ENCODE measurements at regions not wholly inside any gene's neighbourhood (a gene's known extent, or its start where the extent isn't known, plus 50 kb on each side); places are given as distances from the start of the nearest gene placed in this dataset.
"Not testable (repeated sequence)": the region's sequence is repeated elsewhere in the genome, so short reads cannot be mapped to it uniquely, and the experiment has no call there.

DNA sequence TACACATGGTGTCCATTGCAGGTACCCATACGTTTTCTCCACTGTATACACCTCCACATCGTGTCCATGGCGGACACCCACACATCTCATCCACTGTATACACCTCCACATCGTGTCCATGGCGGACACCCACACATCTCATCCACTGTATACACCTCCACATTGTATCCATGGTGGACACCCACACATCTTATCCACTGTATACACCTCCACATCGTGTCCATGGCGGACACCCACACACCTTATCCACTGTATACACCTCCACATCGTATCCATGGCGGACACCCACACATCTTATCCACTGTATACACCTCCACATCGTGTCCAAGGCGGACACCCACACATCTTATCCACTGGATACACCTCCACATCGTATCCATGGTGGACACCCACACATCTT is 50.4 kb upstream of the TTC34 start:
- DNase-seq (ENCODE audit: low spot score), result not testable (repeated sequence)

DNA sequence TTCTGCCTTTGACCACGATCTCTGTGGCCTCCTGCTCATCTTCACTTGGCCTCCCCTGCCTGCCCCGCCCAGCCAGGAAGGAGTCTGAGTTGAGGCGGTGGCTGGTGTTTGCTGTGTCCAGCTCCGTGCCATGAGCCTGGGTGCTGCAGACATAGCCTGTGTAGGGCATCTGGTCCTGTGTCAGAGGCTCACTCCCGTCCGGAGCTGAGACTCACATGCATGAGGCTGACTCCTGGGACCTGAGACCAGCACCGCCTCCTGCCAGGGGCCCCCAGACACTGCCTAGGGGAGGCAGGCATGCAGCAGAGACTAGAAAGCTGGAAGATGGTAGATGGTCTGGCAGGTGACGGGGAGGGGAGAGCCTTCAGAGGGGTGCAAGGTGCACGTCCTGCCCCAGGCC is 52.2 kb upstream of the TTC34 start:
- no peak for DNase-seq (ENCODE audit: low spot score)

DNA sequence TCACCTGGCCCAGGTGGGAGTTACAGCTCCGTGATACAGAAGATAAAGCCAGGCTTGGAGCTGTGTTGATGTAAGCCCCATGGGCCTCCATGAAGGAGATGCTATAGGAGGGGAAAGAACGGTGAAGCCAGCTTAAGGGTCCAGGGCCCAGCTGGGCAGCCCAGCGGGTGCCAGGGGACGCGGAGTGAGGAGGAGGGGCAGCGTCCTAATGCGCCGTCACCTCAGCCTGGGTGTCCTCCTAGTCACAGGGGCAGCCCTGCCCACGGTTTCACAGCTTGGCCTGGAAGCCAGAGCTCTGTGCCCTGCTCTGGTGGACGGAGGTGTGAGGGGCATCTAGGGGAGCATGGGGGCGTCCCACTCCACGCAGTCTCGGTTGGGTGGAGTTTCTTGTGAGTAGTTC is 52.7 kb upstream of the TTC34 start:
- DNase-seq (ENCODE audit: low spot score), result no peak

DNA sequence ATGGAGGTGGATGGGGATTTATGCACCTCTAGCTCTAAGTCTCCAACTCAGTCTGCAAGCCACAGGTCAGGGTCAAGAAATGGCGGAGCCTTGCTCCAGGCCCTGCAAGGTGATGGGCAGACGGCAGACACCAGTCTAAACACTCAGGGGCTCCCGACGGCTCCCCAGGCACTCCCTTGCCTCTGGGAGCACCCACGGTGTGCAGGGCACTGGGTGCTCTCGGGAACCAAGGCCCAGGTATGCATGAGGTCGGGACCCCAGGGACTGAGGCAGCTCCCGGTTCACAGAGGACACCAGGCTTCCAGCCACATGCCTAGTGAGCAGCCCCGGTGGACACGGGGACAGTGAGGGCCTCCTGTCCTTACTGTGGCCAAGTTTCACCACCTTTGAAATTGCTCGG is 53.1 kb upstream of the TTC34 start:
- DNase-seq (ENCODE audit: low spot score), result no peak

DNA sequence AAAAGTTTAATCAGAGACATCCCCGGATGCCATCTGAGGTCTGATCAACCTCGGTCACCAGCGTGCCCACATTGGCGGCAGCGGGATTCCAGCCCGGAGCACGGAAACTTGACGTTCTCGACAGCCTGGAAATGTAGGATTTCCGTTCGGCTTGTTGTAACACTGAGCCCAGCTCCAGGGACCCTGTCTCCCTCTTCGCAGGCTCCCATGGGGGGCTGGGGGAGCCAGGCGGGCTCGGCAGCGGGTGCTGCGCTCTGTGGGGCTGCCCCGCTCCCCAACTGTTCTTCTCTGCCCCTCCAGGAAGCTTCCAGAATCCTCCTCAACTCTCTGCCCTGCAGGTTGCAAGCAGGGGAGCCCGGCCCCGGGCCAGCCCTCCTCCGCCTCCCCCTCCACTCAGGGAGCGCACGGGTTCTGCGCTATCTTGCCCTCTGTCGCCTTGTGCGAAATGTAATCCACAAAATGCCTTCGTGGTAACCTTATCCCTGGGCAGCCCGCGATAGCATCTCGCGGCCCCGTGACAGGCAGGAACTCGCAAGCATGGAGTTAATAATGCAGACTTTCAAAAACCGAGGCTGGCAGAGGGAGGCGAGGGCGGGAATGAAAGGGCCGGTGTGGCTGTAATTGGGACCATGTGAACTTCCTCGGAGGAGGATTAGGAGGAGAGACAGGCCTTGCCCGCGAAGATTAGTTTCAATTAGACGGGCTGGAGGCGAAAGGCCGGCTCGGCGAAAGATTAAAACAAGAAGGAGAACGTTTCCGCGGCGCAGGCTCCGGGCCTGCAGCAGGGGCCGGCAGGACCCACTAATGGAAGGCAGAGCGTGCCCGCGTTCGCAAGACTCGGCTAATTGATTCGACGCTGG is 53.9 kb upstream of the TTC34 start:
- DNase-seq (ENCODE audit: low spot score), result no peak

DNA sequence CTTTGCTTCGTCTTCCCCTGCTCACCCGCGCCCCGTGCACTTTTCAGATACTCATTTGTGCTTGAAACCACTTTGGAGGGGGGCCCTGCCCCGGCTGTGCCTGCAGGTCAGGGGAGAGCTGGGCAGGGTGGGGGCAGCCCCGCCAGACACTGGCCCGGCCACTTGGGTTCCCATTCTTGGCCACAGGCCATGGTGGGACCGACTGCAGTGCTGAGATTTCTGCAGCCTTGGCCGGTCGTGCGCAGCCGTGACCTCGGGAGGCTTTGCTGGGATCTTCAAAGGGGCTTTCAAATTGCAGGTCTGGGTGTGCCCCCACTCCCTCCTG is 54.5 kb upstream of the TTC34 start:
- DNase-seq (ENCODE audit: low spot score), result no peak

DNA sequence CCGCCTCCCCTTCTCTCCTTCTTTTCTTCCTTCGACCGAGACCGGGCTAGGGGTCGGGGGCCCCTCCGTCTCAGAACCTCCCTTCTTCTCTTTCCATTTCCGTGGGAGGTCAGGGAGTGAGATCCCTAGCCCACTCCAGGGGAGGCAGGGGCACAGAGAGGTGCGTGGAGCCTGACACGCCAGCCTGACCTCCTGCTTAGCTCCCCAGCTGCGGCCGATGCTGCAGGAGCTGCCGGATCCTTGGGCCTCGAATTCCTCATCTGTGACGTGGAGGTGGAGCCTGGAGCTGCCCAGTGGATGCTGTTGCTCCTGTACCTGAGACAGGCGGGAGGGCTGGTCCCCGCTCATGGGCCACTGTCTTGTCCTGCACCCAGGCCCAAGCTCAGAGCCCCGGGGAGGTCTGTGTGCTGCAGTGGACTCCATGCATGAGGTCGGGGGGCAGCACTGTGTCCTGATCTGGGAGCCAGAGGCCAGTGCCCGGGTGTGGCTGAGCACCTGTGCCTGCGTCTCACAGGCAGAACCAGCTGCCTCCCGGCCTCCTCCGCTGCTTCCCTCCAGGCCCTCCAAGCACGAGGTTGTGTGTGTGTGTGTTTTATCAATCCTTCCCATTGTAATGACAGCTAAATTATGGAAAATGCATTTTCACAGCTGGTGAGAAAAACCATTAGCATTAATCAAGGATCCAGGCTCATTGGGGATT is 55.3 kb upstream of the TTC34 start:
- DNase-seq (ENCODE audit: low spot score), result no peak

DNA sequence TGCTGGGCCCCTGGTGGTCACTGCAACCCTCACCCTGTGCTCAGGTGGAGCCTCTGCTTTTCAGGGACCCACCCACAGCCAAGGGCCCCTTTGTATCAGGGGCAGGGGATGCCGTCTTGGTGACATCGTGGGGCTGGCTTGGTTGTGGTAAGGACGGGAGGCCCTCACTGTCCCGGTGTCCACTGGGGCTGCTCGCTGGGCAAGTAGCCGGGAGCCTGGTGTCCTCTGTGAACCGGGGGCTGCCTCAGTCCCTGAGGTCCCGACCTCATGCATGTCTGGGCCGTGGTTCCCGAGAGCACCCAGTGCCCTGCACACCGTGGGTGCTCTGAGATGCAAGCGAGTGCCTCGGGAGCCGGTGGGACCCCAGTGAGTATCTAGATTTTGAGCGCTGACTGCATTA is 56.0 kb upstream of the TTC34 start:
- no peak for DNase-seq (ENCODE audit: low spot score)

DNA sequence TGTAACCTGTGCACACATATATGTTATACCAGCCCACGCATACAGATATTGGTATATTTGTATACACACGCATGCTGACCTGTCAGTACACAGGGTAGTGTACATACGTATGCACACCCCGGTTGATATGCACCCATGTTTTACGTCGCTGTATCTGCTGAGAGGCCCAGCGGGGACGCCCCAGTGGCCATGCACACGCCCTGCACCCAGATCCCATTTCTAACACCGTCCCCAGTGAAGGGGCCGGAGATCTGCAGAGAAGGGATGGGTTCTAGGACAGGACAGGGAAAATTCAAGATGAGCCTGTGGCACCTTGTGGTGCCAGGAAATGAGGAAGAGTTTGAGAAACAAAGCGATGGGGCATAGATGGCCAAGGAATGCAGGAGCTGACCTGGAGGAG is 57.2 kb upstream of the TTC34 start:
- DNase-seq (ENCODE audit: low spot score), result no peak

DNA sequence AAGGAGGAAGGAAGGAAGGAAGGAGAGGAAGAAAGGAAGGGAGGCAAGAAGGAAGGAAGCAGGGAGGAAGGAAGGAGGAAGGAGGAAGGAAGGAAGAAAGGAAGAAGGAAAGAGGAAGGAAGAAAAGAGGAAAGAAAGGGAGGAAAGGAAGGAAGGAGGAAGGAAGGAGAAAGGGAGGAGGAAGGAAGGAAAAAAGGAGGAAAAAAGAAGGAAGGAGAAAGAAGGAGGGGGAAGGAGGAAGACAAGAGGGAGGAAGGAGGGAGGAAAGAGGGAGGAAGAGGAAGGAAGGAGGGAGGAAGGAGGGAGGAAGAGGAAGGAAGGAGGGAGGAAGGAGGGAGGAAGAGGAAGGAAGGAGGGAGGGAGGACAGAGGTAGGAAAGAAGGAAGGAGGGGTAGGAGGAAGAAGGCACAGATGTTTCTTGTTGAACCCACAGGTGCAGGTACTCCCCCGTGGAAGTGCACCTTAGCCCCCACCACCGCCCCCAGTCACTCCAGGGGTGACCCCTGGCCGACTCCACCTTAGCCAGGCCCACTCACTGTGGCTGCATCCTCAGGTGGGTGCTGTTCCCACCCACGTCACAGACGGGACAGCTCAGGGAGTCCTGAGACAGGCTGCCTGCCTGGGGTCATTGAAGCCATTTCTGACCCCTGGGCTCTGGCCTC is 57.9 kb upstream of the TTC34 start:
- DNase-seq (ENCODE audit: low spot score), result no peak

DNA sequence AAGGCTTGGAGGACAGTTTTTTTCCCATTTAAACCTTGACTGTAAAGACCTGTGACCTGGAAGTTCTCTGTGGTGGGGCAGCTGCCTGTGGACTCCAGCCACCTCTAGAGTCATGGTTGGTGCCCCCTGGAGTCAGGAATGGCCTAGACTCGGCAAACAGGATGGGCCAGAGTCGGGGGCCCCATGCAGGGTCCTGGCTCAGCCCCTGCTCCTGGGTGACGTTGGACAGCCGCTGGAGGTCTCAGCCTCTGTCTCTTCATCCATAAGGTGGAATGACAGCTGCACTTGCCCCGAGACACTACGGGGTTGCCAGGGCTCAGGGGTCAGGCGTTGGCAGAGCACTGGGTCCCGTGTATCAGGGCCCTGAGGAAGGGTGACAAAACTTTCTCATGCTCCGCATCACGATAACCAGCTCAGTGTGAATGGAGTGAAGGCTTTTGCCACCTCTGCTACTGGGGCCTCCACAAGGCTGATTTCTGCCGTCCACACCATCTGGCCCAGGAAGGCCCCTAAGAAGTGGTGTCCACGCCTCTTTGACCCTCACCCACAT is 58.5 kb upstream of the TTC34 start:
- DNase-seq (ENCODE audit: low spot score), result no peak

DNA sequence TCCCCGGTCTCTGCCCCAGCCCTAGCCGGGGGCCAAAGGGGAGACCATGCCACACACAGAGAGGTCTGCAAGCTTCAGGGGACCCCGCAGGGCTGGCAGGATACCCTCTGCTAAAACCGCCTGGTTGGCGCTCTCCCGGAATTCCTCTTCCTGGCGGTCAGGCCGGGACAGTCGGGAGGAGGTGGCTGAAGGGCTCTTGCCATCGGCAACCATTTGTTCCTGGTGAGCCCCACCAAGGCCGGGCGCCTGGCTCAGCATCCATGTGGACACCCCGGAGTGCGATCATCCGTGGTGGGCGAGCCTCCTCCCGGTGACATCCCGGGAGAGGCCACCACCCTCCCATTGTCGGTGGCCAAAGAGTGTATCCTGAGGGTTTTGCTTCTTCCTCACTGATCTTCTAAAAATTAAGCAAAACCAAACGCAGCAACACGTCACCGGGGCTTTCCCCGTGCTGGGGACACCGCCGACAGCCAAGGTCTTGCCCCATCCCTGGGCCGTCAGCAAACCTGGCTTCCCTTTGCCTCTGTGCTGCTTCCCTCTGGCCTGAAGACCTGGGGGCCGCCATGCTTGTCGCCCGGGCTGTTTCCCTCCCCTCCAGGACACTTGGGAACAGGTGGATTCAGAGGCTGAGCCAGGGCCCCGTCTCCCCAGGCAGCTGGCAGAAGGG is 59.1 kb upstream of the TTC34 start:
- DNase-seq (ENCODE audit: low spot score), result no peak

DNA sequence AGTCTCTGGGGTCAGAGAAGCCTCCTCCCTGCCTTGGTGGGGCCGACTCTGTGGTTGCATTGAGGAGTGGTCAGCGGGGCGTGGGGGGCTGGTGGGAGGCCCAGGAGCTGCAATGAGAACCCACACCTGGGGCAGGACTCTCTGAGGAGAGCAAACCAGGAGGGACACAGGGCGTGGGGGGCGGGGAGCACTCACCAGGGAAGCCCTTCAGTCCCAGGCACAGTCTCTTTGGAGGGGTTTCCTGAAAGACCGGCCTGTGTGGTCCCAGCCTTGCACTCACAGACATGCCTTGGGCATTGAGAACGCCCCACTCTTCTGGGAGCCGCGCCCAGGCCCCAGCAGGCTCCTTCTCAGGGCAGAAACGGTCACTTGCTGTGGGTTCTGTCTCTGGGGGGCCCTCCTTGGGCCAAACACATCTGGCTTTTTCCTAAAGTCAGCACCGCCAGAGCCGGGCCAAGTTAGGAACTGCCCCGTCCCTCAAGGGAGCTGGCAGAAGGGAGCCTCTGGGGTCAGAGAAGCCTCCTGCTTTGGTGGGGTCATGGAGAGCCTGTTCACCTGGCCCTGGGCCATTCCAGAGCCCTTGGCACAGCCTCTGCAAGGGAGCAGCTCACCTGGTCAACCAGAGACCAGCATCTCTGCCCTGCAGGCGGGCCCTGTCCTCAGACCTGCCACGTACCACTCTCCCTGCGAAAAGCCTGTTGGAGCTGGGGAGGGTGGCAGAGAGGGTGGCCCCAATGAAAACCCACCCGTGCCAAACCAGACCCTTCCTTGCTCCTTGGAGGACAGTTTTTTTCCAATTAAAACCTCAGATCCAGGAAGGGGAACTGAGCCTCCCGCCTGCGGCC is 59.9 kb upstream of the TTC34 start:
- DNase-seq (ENCODE audit: low spot score), result no peak

DNA sequence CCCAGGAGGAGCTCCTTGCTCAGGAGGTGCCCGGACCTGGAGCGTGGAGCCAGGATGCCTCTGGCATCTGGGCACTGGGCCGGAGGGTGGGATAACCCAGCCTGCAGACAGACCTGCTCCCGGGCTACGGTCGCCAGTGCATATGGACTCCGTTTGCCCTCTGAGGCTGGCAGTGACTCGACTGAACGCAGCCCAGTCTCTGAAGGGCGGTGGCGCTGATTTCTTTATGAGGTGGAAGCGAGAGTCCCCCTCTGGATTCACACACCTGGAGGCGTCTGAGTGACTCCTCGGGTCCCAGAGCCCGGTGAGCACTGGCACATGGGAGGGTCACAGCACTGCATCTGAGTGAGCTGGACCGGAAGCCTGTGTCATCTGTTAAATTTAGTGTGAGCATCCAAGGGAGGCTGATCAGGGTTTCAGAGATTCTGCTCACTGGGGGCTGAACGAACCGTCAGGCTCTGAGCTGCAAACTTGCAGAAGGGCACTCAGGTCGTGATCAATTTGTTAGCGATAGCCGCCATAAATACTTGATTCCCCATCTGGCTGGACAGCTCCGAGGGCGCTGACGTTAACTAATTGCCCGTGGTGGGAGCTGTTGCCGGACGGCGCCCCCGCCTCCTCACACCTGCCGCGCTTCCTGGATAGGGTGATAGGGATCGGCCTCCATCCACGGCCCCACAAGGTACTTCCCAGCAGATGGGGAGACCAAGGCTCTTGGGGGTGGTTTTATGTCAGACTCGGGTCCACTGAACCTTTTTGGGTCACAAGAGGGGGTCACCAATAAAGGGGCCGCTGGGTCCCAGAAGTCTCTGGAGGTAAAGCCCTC is 60.7 kb upstream of the TTC34 start:
- no peak for DNase-seq (ENCODE audit: low spot score)

DNA sequence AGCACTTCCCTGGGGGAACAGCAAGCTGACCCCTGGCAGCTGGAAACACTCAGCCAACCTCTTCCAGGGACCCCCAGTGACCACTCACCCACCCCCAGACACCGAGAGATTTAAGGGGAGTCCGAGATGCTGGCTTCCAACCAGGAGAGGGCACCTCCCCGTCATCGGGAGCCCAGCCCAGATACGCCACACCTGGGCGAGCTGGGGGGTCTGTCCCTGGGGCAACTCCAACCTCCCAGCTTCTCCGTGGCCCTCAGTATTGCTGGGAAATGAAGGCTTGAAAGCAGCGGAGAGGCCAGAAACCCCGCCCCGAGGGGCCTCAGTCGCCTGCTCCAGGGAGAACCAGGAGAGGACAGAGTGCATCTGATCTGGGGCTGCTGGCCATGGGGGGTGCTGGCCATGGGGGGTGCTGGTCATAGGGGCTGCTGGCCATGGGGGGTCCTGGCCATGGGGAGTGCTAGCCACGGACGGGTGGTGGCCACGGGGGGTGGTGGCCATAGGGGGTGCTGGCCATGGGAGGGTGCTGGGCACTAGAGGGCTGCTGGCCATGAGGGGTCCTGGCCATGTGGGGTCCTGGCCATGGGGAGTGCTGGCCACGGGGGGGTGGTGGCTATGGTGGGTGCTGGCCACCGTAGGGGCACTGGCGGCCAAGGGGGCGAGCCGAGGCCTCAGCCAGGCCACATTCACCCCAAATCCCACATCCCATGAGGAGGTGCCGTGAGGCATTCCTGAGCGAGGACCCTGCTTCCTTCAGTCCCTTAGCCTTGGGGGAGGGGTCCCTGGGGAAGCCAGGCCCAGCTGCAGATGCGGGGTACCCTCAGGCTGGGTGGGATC is 61.5 kb upstream of the TTC34 start:
- DNase-seq (ENCODE audit: low spot score), result no peak

DNA sequence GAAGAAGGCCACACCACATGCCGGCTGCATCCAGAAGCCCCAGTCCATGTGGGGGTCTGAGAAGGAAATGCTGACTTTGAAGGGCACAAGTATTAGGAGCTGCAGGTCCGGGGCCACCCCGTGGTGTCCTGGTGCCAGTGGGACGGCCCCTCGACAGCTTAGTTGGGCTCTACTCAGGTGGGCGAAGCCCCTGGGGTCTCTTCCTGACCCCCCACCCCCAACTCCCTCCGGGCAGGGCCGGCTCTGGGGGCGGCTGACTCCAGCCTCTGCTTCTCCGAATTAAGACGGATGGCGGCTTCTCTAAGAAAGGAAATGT is 62.1 kb upstream of the TTC34 start:
- no peak for DNase-seq (ENCODE audit: low spot score)

DNA sequence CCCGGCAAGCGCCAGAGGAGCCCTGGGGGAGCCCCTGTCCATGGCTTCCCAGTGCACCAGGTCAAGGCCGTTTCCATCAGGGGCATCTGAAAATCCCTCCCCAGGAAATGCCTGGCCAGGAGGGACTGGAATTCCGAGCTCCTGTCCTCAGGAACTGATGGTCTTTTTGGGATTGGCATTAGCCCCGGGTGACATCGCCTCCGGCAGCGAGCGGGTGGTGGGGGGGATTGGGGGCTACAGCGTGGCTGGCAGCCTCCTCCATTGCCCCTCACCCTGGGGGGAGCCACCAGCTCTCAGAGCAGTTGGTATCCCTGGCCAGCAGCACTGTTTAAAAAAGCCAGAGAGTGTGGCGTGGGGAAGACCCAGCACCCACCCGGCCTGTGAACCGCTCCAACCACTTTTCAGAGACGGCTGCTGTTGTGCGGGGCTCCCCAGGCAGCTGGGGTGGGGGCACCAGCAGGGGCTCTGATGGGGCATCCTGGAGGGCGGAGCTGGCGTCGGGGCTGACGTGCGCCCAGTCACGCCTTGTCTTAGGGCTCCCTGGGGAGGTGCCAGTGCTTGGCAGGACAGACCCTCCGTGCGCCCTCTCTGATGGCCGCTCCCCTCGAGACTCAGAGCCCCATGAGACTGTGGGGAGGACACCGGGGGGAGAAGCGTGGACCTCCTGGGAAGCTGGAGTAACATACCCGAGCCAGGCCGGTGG is 62.9 kb upstream of the TTC34 start:
- DNase-seq (ENCODE audit: low spot score), result no peak

DNA sequence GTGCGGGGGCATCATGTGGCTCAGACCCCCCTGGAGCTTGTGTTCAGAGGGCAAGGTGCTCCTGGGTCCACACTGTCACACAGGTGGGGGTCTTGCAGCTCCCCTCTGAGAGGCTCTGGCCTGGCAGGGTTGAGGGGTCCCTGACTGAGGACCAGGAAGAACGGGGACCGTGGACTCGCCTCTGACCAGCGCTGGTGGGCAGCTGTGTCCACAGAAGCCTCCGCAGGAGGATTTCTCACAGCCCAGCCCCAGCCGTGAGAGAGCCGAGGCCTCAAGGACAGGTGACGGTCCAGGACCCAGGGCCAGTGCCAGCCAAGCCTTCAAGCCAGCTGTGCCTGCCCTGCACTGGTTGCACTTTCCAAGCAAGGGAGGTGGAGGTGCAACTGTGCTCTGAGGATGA is 63.5 kb upstream of the TTC34 start:
- no peak for DNase-seq (ENCODE audit: low spot score)
